Retinal pigment epithelial cell (primary cell): ENCODE measurements at regions not wholly inside any gene's neighbourhood (a gene's known extent, or its start where the extent isn't known, plus 50 kb on each side); places are given as distances from the start of the nearest gene placed in this dataset.

Experiments used
- DNase-seq: peaks from one replicate; pipeline ENCODE4 v3.0.0-alpha.2; 2010; ENCODE audit warnings: low read depth
- H3K4me3 ChIP-seq: 2 replicates; pipeline ENCODE4 v1.5.1; 2011; ENCODE audit warnings: mild to moderate bottlenecking, low read length, control low read depth, moderate library complexity
- CTCF ChIP-seq: conservative IDR thresholded peaks from 2 replicates; pipeline ENCODE4 v1.5.1; 2011; ENCODE audit warnings: low read depth, low read length, control low read depth, inconsistent platforms

GRCh38 chr11:92306966-92307510 is 82.4 kb downstream of the FAT3 start:
- no peak for DNase-seq
- no peak for TF ChIP-seq CTCF
- no peak overlapping the region for H3K4me3 ChIP-seq

GRCh38 chr11:92308366-92308765 is 83.7 kb downstream of the FAT3 start:
- no peak overlapping the region for H3K4me3 ChIP-seq
- DNase-seq = no peak
- no peak for TF ChIP-seq CTCF

- no peak overlapping the region for H3K4me3 ChIP-seq
- no peak for DNase-seq
- TF ChIP-seq CTCF = peak; percentile 4
These were observed 87.2 kb downstream of the FAT3 start for GRCh38 chr11:92311616-92312449.

GRCh38 chr11:92313784-92314183 is 89.2 kb downstream of the FAT3 start:
- H3K4me3 ChIP-seq = no peak overlapping the region
- DNase-seq = no peak
- TF ChIP-seq CTCF = no peak

GRCh38 chr11:92314499-92314898 is 89.9 kb downstream of the FAT3 start:
- DNase-seq = no peak
- no peak for TF ChIP-seq CTCF
- H3K4me3 ChIP-seq = no peak overlapping the region

GRCh38 chr11:92316106-92316809 is 91.6 kb downstream of the FAT3 start:
- TF ChIP-seq CTCF = no peak
- H3K4me3 ChIP-seq = no peak overlapping the region
- DNase-seq = no peak
